Activated T-helper 2 cell treated with anti-CD3 and anti-CD28 coated beads, Interferon-gamma antibody, Interleukin-2, Interleukin-4, amounts not matched to agents 10 μg/mL and 5 μg/mL and 100 μg/mL, durations not matched to agents 14 hours and 24 hours and 36 hours (primary cell): ENCODE measurements at regions not wholly inside any gene's neighbourhood (a gene's known extent, or its start where the extent isn't known, plus 50 kb on each side); places are given as distances from the start of the nearest gene placed in this dataset.

Experiments used
- DNase-seq: peaks from one replicate; pipeline ENCODE4 v3.0.0; 2021; ENCODE audit warnings: low spot score
- H3K27ac Mint-ChIP-seq: one replicate; pipeline ENCODE4 v1.8.0; 2021; ENCODE audit warnings: mixed read lengths
- H3K27me3 Mint-ChIP-seq: one replicate; pipeline ENCODE4 v1.8.0; 2021; ENCODE audit warnings: low read depth, mixed read lengths
- H3K36me3 Mint-ChIP-seq: one replicate; pipeline ENCODE4 v1.8.0; 2021; ENCODE audit warnings: low read depth, mixed read lengths
- H3K4me1 Mint-ChIP-seq: one replicate; pipeline ENCODE4 v1.8.0; 2021; ENCODE audit warnings: low read depth, mixed read lengths
- H3K4me3 Mint-ChIP-seq: one replicate; pipeline ENCODE4 v1.8.0; 2021; ENCODE audit warnings: low read depth, mild to moderate bottlenecking, moderate library complexity, mixed read lengths
- H3K9me3 Mint-ChIP-seq: one replicate; pipeline ENCODE4 v1.8.0; 2021; ENCODE audit warnings: mixed read lengths
- intact Hi-C: fragments of 100-400 bp; cut with micrococcal nuclease; formaldehyde crosslinking; loops from one replicate; pipeline ENCODE4 v1.15.1; 2023

GRCh38 chr11:109968781-109969180, 124.4 kb upstream of the ZC3H12C start:
- intact Hi-C loops, result no loop called here
- H3K27ac Mint-ChIP-seq, result no peak overlapping the region
- peaks cover 9% of the 10 kb centered on the region for H3K9me3 Mint-ChIP-seq
- no peak overlapping the region for H3K4me3 Mint-ChIP-seq
- peaks cover 11% of the 10 kb centered on the region for H3K36me3 Mint-ChIP-seq
- DNase-seq, result no peak
- H3K27me3 Mint-ChIP-seq, result no peaks in the 10 kb centered on the region
- H3K4me1 Mint-ChIP-seq, result peaks cover 62% of the 10 kb centered on the region

GRCh38 chr11:109970516-109971183, 122.5 kb upstream of the ZC3H12C start:
- Mint-ChIP-seq H3K36me3 (peaks cover 11% of the 10 kb centered on the region), H3K4me3 (peak overlapping the region; percentile 11), H3K9me3 (peaks cover 9% of the 10 kb centered on the region), H3K27ac (peak overlapping the region; percentile 89), H3K4me1 (peaks cover 65% of the 10 kb centered on the region), H3K27me3 (peaks cover 4% of the 10 kb centered on the region)
- intact Hi-C loops, result loop anchor here (1.0 to 10.0 kb wide), 7 partner anchors 11 to 404 kb away; no protein-coding TSS in a partner anchor
- DNase-seq, result no peak

GRCh38 chr11:109971184-109971523, 122.0 kb upstream of the ZC3H12C start:
- H3K27me3 Mint-ChIP-seq, result peaks cover 4% of the 10 kb centered on the region
- DNase-seq, result no peak
- intact Hi-C loops, result loop anchor here (1.0 to 10.0 kb wide), 3 partner anchors 10 to 404 kb away; no protein-coding TSS in a partner anchor
- peaks cover 60% of the 10 kb centered on the region for H3K4me1 Mint-ChIP-seq
- H3K27ac Mint-ChIP-seq, result peak overlapping the region; percentile 89
- peaks cover 11% of the 10 kb centered on the region for H3K36me3 Mint-ChIP-seq
- peaks cover 9% of the 10 kb centered on the region for H3K9me3 Mint-ChIP-seq
- H3K4me3 Mint-ChIP-seq, result peak overlapping the region; percentile 11

- Mint-ChIP-seq H3K4me1 (peaks cover 56% of the 10 kb centered on the region), H3K27ac (peak overlapping the region; percentile 59), H3K9me3 (peaks cover 6% of the 10 kb centered on the region)
These were observed 120.9 kb upstream of the ZC3H12C start for GRCh38 chr11:109972181-109972715.

GRCh38 chr11:109972939-109973338, 120.3 kb upstream of the ZC3H12C start:
- H3K27me3 Mint-ChIP-seq, result peaks cover 4% of the 10 kb centered on the region
- intact Hi-C loops, result loop anchor here (10.0 kb wide), 1 partner anchor 402 kb away; no protein-coding TSS in a partner anchor
- H3K4me1 Mint-ChIP-seq, result peaks cover 57% of the 10 kb centered on the region
- H3K36me3 Mint-ChIP-seq, result peaks cover 8% of the 10 kb centered on the region
- H3K27ac Mint-ChIP-seq, result peak overlapping the region; percentile 59
- no peak for DNase-seq
- H3K4me3 Mint-ChIP-seq, result no peak overlapping the region
- peaks cover 6% of the 10 kb centered on the region for H3K9me3 Mint-ChIP-seq

More at GRCh38 chr11:109972181-109972715, 120.9 kb upstream of the ZC3H12C start:
- no peak overlapping the region for H3K4me3 Mint-ChIP-seq
- H3K36me3 Mint-ChIP-seq, result peaks cover 8% of the 10 kb centered on the region
- H3K27me3 Mint-ChIP-seq, result peaks cover 4% of the 10 kb centered on the region
- intact Hi-C loops, result loop anchor here (10.0 kb wide), 1 partner anchor 403 kb away; no protein-coding TSS in a partner anchor
- DNase-seq, result no peak

GRCh38 chr11:109973486-109973885, 119.7 kb upstream of the ZC3H12C start:
- intact Hi-C loops, result loop anchor here (10.0 kb wide), 1 partner anchor 401 kb away; no protein-coding TSS in a partner anchor
- H3K4me1 Mint-ChIP-seq, result peaks cover 54% of the 10 kb centered on the region
- no peak for DNase-seq
- H3K4me3 Mint-ChIP-seq, result no peak overlapping the region
- H3K27me3 Mint-ChIP-seq, result peaks cover 5% of the 10 kb centered on the region
- peaks cover 5% of the 10 kb centered on the region for H3K9me3 Mint-ChIP-seq
- H3K36me3 Mint-ChIP-seq, result peaks cover 8% of the 10 kb centered on the region
- H3K27ac Mint-ChIP-seq, result peak overlapping the region; percentile 53

GRCh38 chr11:109974523-109974922, 118.7 kb upstream of the ZC3H12C start:
- Mint-ChIP-seq H3K27me3 (peaks cover 9% of the 10 kb centered on the region), H3K36me3 (peaks cover 8% of the 10 kb centered on the region), H3K9me3 (no peaks in the 10 kb centered on the region), H3K4me1 (peaks cover 49% of the 10 kb centered on the region), H3K27ac (no peak overlapping the region), H3K4me3 (no peak overlapping the region)
- intact Hi-C loops, result loop anchor here (10.0 kb wide), 1 partner anchor 400 kb away; no protein-coding TSS in a partner anchor
- DNase-seq, result no peak

- peaks cover 19% of the 10 kb centered on the region for H3K4me1 Mint-ChIP-seq
- H3K36me3 Mint-ChIP-seq, result peaks cover 3% of the 10 kb centered on the region
- H3K27me3 Mint-ChIP-seq, result peaks cover 25% of the 10 kb centered on the region
- DNase-seq, result no peak
- no peak overlapping the region for H3K27ac Mint-ChIP-seq
- no peak overlapping the region for H3K4me3 Mint-ChIP-seq
- intact Hi-C loops, result loop anchor here (10.0 kb wide), 1 partner anchor 396 kb away; no protein-coding TSS in a partner anchor
- H3K9me3 Mint-ChIP-seq, result peaks cover under 1% of the 10 kb centered on the region
These were observed 114.3 kb upstream of the ZC3H12C start for GRCh38 chr11:109978895-109979294.

- no peak for DNase-seq
- peaks cover 15% of the 10 kb centered on the region for H3K9me3 Mint-ChIP-seq
- peaks cover 27% of the 10 kb centered on the region for H3K4me1 Mint-ChIP-seq
- intact Hi-C loops, result loop anchor here (1.0 to 10.0 kb wide), 2 partner anchors 10 to 1394 kb away; partner anchors contain the start of gene POU2AF1
- H3K4me3 Mint-ChIP-seq, result no peak overlapping the region
- peaks cover 10% of the 10 kb centered on the region for H3K36me3 Mint-ChIP-seq
- H3K27me3 Mint-ChIP-seq, result peaks cover 21% of the 10 kb centered on the region
- H3K27ac Mint-ChIP-seq, result no peak overlapping the region
These were observed 112.1 kb upstream of the ZC3H12C start for GRCh38 chr11:109981031-109981636.

GRCh38 chr11:109983358-109983757, 109.8 kb upstream of the ZC3H12C start:
- Mint-ChIP-seq H3K4me1 (peaks cover 30% of the 10 kb centered on the region), H3K36me3 (peaks cover 10% of the 10 kb centered on the region), H3K9me3 (peaks cover 23% of the 10 kb centered on the region), H3K27ac (peak overlapping the region; percentile 38), H3K4me3 (no peak overlapping the region), H3K27me3 (peaks cover 21% of the 10 kb centered on the region)
- DNase-seq, result no peak
- intact Hi-C loops, result loop anchor here (10.0 kb wide), 1 partner anchor 1391 kb away; the partner anchor contains the start of gene POU2AF1

GRCh38 chr11:109984634-109985289, 108.4 kb upstream of the ZC3H12C start:
- H3K36me3 Mint-ChIP-seq, result peaks cover 10% of the 10 kb centered on the region

GRCh38 chr11:109986488-109986887, 106.7 kb upstream of the ZC3H12C start:
- intact Hi-C loops, result loop anchor here (1.0 to 10.0 kb wide), 6 partner anchors 14 to 1388 kb away; partner anchors contain the start of gene POU2AF1
- peaks cover 10% of the 10 kb centered on the region for H3K36me3 Mint-ChIP-seq
- H3K4me3 Mint-ChIP-seq, result no peak overlapping the region
- DNase-seq, result no peak
- H3K9me3 Mint-ChIP-seq, result peaks cover 23% of the 10 kb centered on the region
- peaks cover 11% of the 10 kb centered on the region for H3K27me3 Mint-ChIP-seq
- peak overlapping the region; percentile 62 for H3K27ac Mint-ChIP-seq
- peaks cover 28% of the 10 kb centered on the region for H3K4me1 Mint-ChIP-seq

More at GRCh38 chr11:109984634-109985289, 108.4 kb upstream of the ZC3H12C start:
- peaks cover 28% of the 10 kb centered on the region for H3K4me1 Mint-ChIP-seq
- intact Hi-C loops, result loop anchor here (1.0 to 10.0 kb wide), 3 partner anchors 38 to 1390 kb away; partner anchors contain the start of gene POU2AF1
- no peak overlapping the region for H3K4me3 Mint-ChIP-seq
- H3K27me3 Mint-ChIP-seq, result peaks cover 15% of the 10 kb centered on the region
- H3K27ac Mint-ChIP-seq, result peak overlapping the region; percentile 51
- DNase-seq, result no peak
- peaks cover 23% of the 10 kb centered on the region for H3K9me3 Mint-ChIP-seq
